ENCODE measurements at regions not wholly inside any gene's neighbourhood (a gene's known extent, or its start where the extent isn't known, plus 50 kb on each side); places are given as distances from the start of the nearest gene placed in this dataset.

- TF ChIP-seq CTCF (IDR thresholded peaks at IDR 0.05) (no peak), POLR2A (IDR thresholded peaks at IDR 0.05) (no peak)
Measured at GRCh38 chr7:125773113-125773785, 843.6 kb upstream of the POT1 start.
